Lower lobe of right lung (tissue), 2 donors: ENCODE measurements at regions not wholly inside any gene's neighbourhood (a gene's known extent, or its start where the extent isn't known, plus 50 kb on each side); places are given as distances from the start of the nearest gene placed in this dataset.

ENCODE experiments used
- ATAC-seq, 2 donors: fragments of 200-7000 bp; cut with Tn5 transposase; one replicate each; pipeline ENCODE4 v1.9.1; 2020 to 2022; ENCODE audit warnings: mild to moderate bottlenecking in 2 of 2, moderate library complexity in 2 of 2
- DNase-seq: peaks from one replicate; pipeline ENCODE4 v3.0.0-alpha.2; 2020
- H3K27ac ChIP-seq: fragments of 200-600 bp; one replicate; pipeline ENCODE4 v1.8.0; 2022
- H3K27me3 ChIP-seq: fragments of 200-600 bp; one replicate; pipeline ENCODE4 v1.8.0; 2022; ENCODE audit warnings: low read depth
- H3K36me3 ChIP-seq: fragments of 200-600 bp; one replicate; pipeline ENCODE4 v1.8.0; 2022; ENCODE audit warnings: mild to moderate bottlenecking
- H3K4me1 ChIP-seq: fragments of 200-600 bp; one replicate; pipeline ENCODE4 v1.8.0; 2022
- H3K4me3 ChIP-seq: fragments of 200-600 bp; one replicate; pipeline ENCODE4 v1.8.0; 2022; ENCODE audit warnings: mild to moderate bottlenecking
- H3K9me3 ChIP-seq: fragments of 200-600 bp; one replicate; pipeline ENCODE4 v1.8.0; 2022
- intact Hi-C: fragments of 100-400 bp; cut with DNase I; formaldehyde crosslinking; loops from one replicate; pipeline ENCODE4 v1.11.0; 2022
- TF ChIP-seq, protein P1 (sequence below): fragments of 200-600 bp; IDR thresholded peaks from one replicate; pipeline ENCODE4 v1.8.0; 2022; ENCODE audit warnings: antibody characterized with exemption, mild to moderate bottlenecking
- donor health status: DM: no; HTN: yes; CAD: no; lungs with severe emphysema.

DNA sequence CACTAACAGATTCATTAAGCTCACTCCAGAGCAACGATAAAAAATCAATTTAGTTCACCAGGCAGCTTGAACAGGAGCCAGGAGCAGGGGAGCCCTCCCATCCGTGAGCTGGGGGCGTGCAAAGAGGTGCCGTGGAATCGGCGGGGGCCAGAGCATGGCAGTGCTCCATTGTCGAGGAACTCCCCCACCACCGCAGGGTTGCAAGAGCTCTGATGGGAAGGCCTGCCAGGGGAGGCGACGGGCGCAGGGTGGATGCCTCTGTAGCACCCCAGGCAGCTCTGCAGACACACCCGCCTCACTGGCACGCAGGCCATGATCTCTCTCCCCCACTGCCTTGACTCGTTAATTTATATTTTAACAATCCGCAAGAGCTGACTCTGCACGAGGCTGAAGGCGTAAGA is 433.2 kb downstream of the MIAT start:
- H3K27me3 ChIP-seq, result peaks cover 34% of the 10 kb centered on the region
- DNase-seq (no peak), ATAC-seq (no peak)
- intact Hi-C loops, result no loop called here
- no peak overlapping the region for H3K27ac ChIP-seq
- no peaks in the 10 kb centered on the region for H3K4me1 ChIP-seq
- H3K9me3 ChIP-seq, result peaks cover 4% of the 10 kb centered on the region
- H3K4me3 ChIP-seq, result no peak overlapping the region
- no peaks in the 10 kb centered on the region for H3K36me3 ChIP-seq
- TF ChIP-seq, protein P1, sequence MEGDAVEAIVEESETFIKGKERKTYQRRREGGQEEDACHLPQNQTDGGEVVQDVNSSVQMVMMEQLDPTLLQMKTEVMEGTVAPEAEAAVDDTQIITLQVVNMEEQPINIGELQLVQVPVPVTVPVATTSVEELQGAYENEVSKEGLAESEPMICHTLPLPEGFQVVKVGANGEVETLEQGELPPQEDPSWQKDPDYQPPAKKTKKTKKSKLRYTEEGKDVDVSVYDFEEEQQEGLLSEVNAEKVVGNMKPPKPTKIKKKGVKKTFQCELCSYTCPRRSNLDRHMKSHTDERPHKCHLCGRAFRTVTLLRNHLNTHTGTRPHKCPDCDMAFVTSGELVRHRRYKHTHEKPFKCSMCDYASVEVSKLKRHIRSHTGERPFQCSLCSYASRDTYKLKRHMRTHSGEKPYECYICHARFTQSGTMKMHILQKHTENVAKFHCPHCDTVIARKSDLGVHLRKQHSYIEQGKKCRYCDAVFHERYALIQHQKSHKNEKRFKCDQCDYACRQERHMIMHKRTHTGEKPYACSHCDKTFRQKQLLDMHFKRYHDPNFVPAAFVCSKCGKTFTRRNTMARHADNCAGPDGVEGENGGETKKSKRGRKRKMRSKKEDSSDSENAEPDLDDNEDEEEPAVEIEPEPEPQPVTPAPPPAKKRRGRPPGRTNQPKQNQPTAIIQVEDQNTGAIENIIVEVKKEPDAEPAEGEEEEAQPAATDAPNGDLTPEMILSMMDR, result no peak

DNA sequence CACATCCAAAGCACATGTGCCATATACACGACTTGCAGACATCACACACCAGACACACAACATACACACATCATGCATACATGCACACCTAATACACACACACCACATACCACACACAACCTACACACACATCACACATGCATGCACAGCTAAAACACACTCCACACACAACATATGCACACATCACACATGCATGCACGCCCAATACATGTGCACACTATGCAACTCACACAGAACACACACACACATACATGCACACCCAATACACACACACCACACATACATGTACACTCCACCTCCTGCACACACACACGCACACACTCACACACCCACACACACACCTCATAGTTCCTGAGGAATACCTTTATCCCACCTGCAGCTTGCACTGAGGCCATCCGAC is 436.0 kb downstream of the MIAT start:
- peaks cover 32% of the 10 kb centered on the region for H3K27me3 ChIP-seq
- DNase-seq (no peak), ATAC-seq (no peak)
- no peak overlapping the region for H3K4me3 ChIP-seq
- no peak overlapping the region for H3K27ac ChIP-seq
- TF ChIP-seq, protein P1, result no peak
- intact Hi-C loops, result no loop called here
- no peaks in the 10 kb centered on the region for H3K36me3 ChIP-seq
- H3K9me3 ChIP-seq, result no peaks in the 10 kb centered on the region
- H3K4me1 ChIP-seq, result no peaks in the 10 kb centered on the region

DNA sequence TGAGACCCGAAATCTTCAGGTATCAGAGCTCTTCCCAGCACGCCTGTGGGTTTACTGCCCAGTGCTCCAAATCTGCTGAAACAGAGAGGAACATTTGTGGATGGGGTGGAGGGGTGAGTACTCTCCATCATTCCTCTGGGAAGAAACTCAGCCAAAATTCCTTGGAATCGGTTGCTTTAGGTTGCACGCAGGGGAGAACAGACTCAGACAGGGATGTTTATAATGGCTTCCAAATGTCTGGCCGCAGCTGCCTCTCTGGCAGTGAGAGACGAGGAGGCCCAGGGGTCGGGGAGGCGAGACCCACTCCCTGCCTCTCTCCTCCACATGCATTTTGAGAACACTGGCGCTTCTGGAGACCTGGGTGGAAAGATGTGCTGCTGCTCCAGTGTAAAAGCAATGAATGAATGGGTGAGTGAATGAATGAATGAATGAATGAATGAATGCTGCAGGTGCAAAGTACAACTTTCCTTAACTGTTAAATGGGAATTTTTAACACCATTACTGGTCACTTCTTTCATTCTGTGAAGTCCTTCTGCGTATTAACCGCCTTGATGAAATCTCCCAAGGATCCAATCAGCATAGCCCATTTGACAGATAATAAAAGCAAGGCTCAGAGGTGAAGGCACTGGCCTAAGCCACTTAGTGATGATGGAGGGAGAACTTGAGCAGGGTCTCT is 437.4 kb downstream of the MIAT start:
- H3K9me3 ChIP-seq, result no peaks in the 10 kb centered on the region
- no peak overlapping the region for H3K27ac ChIP-seq
- H3K36me3 ChIP-seq, result no peaks in the 10 kb centered on the region
- intact Hi-C loops, result no loop called here
- TF ChIP-seq, protein P1, result no peak
- H3K27me3 ChIP-seq, result peaks cover 24% of the 10 kb centered on the region
- no peak overlapping the region for H3K4me3 ChIP-seq
- no peak for ATAC-seq
- DNase-seq, result no peak
- H3K4me1 ChIP-seq, result no peaks in the 10 kb centered on the region

DNA sequence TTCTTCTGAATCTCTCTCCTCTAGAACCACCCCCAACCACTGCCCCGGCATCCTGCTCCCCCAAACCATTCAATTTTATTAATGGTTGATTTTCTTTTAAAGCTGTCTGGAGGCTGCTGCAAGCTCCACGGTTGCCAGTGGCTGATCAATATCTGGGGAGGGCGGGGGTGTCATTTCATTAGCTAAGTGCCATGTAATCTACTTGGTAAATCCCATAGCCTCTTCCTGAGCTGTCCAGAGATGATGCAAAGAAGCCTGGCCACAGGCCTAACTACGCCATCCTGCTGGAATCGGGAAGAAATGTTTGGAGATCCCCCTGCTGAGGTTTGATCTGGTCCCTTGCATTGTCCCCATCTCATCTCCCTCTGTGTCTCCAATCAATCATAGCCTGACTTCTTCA is 440.1 kb downstream of the MIAT start:
- intact Hi-C loops, result no loop called here

DNA sequence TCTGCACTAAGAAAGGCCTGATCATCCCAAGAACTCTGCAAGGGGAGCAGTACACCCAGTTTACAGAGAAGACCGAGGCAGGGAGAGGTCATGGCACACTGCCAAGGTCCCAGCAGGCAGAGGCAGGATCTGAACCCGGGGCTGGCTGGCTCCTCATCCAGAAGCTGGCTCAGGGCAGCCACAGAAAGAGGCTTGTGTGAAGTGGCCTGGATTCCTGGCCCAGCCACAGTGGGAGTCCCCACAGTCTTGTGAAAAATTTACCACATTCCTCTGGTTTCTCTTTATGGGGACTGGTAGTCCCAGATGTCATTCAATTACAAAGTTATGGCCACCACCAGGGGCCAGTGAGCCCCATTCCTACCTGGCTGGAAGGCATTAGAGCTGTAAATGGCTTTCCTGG is 440.5 kb downstream of the MIAT start:
- H3K36me3 ChIP-seq, result no peaks in the 10 kb centered on the region
- TF ChIP-seq, protein P1, result no peak
- no peaks in the 10 kb centered on the region for H3K4me1 ChIP-seq
- H3K4me3 ChIP-seq, result no peak overlapping the region
- no peak for ATAC-seq
- H3K27me3 ChIP-seq, result peaks cover 22% of the 10 kb centered on the region
- intact Hi-C loops, result no loop called here
- H3K9me3 ChIP-seq, result no peaks in the 10 kb centered on the region
- H3K27ac ChIP-seq, result no peak overlapping the region
- no peak for DNase-seq

More for the DNA sequence above, 440.1 kb downstream of the MIAT start:
- no peaks in the 10 kb centered on the region for H3K36me3 ChIP-seq
- H3K9me3 ChIP-seq, result no peaks in the 10 kb centered on the region
- ATAC-seq (no peak), DNase-seq (no peak)
- TF ChIP-seq, protein P1, result no peak
- H3K27ac ChIP-seq, result no peak overlapping the region
- H3K4me1 ChIP-seq, result no peaks in the 10 kb centered on the region
- H3K27me3 ChIP-seq, result peaks cover 22% of the 10 kb centered on the region
- H3K4me3 ChIP-seq, result no peak overlapping the region
